WTC11 (cell line): ENCODE measurements at regions not wholly inside any gene's neighbourhood (a gene's known extent, or its start where the extent isn't known, plus 50 kb on each side); places are given as distances from the start of the nearest gene placed in this dataset.

Experiments
- ATAC-seq: fragments of 200-7000 bp; cut with Tn5 transposase; 2 replicates; pipeline ENCODE4 v1.10.0; 2021; ENCODE audit warnings: mild to moderate bottlenecking, moderate library complexity
- CTCF ChIA-PET: fragments of 300-600 bp; sonication (Branson Sonifier 250); formaldehyde crosslinking; loops from one replicate; lab custom pipeline; 2021; ENCODE audit warnings: antibody characterized with exemption; lab: Charles Lee
- POLR2A ChIA-PET: fragments of 350-600 bp; sonication (Branson Sonifier 250); formaldehyde crosslinking; loops from one replicate; lab custom pipeline; 2021; ENCODE audit warnings: antibody characterized with exemption; lab: Charles Lee
- DNase-seq: peaks from one replicate; pipeline ENCODE4 v3.0.0; 2021; ENCODE audit warnings: low spot score
- H3K27ac Mint-ChIP-seq: 2 replicates; pipeline ENCODE4 v1.8.0; 2021; ENCODE audit warnings: mixed read lengths
- H3K27me3 Mint-ChIP-seq: 2 replicates; pipeline ENCODE4 v1.8.0; 2021; ENCODE audit warnings: low read depth, mild to moderate bottlenecking, moderate library complexity, mixed read lengths
- H3K36me3 Mint-ChIP-seq: 2 replicates; pipeline ENCODE4 v1.8.0; 2021; ENCODE audit warnings: mixed read lengths
- H3K4me1 Mint-ChIP-seq: 2 replicates; pipeline ENCODE4 v1.8.0; 2022; ENCODE audit warnings: mixed read lengths
- H3K4me3 Mint-ChIP-seq: 2 replicates; pipeline ENCODE4 v1.8.0; 2021; ENCODE audit warnings: mild to moderate bottlenecking, moderate library complexity, mixed read lengths
- H3K9me3 Mint-ChIP-seq: 2 replicates; pipeline ENCODE4 v1.8.0; 2021; ENCODE audit warnings: mixed read lengths
- AR ChIP-seq: fragments of 250-450 bp; sonication (Bioruptor Pico); IDR thresholded peaks from 2 replicates; pipeline ENCODE4 v1.9.0; 2021; ENCODE audit warnings: mild to moderate bottlenecking
- E2F1 ChIP-seq: sonication (generic); formaldehyde crosslinking; IDR thresholded peaks from 2 replicates; pipeline ENCODE4 v1.8.0; 2022; ENCODE audit warnings: mild to moderate bottlenecking, missing genetic modification reagents
- GABPB1 ChIP-seq: sonication (generic); formaldehyde crosslinking; IDR thresholded peaks from 2 replicates; pipeline ENCODE4 v1.8.1; 2023; ENCODE audit warnings: mild to moderate bottlenecking, missing genetic modification reagents
- GRHL2 ChIP-seq: fragments of 250-450 bp; sonication (Bioruptor Pico); IDR thresholded peaks from 2 replicates; pipeline ENCODE4 v1.8.0; 2022; ENCODE audit warnings: mild to moderate bottlenecking, moderate library complexity; ENCODE audit not compliant: insufficient replicate concordance, severe bottlenecking
- JUN ChIP-seq: sonication (generic); formaldehyde crosslinking; IDR thresholded peaks from 2 replicates; pipeline ENCODE4 v1.8.0; 2023; ENCODE audit warnings: mild to moderate bottlenecking, missing genetic modification reagents
- MLX ChIP-seq: sonication (generic); formaldehyde crosslinking; IDR thresholded peaks from 2 replicates; pipeline ENCODE4 v1.8.1; 2023; ENCODE audit warnings: mild to moderate bottlenecking, missing genetic modification reagents, moderate library complexity
- NR1H2 ChIP-seq: sonication (generic); formaldehyde crosslinking; IDR thresholded peaks from 2 replicates; pipeline ENCODE4 v1.9.0; 2021; ENCODE audit warnings: mild to moderate bottlenecking, moderate library complexity, missing genetic modification reagents
- NR3C1 ChIP-seq: sonication (generic); formaldehyde crosslinking; conservative IDR thresholded peaks from 2 replicates; pipeline ENCODE4 v1.8.1; 2023; ENCODE audit warnings: low read depth, mild to moderate bottlenecking, missing genetic modification reagents
- PRDM15 ChIP-seq: sonication (generic); formaldehyde crosslinking; IDR thresholded peaks from 2 replicates; pipeline ENCODE4 v1.8.0; 2022; ENCODE audit warnings: missing genetic modification reagents
- RELA ChIP-seq: sonication (generic); formaldehyde crosslinking; IDR thresholded peaks from 2 replicates; pipeline ENCODE4 v1.8.1; 2022; ENCODE audit warnings: missing genetic modification reagents, mild to moderate bottlenecking, borderline replicate concordance
- RORB ChIP-seq: fragments of 250-450 bp; sonication (Bioruptor Pico); IDR thresholded peaks from 2 replicates; pipeline ENCODE4 v1.9.0; 2021; ENCODE audit warnings: mild to moderate bottlenecking
- SOX15 ChIP-seq: fragments of 250-450 bp; sonication (Bioruptor Pico); IDR thresholded peaks from 2 replicates; pipeline ENCODE4 v1.9.0; 2021; ENCODE audit warnings: mild to moderate bottlenecking
- TP53 ChIP-seq: sonication (generic); formaldehyde crosslinking; IDR thresholded peaks from 2 replicates; pipeline ENCODE4 v1.8.1; 2023; ENCODE audit warnings: mild to moderate bottlenecking, missing genetic modification reagents
- USF2 ChIP-seq: sonication (generic); formaldehyde crosslinking; IDR thresholded peaks from 2 replicates; pipeline ENCODE4 v1.8.1; 2023; ENCODE audit warnings: mild to moderate bottlenecking, missing genetic modification reagents, moderate library complexity
- ZNF121 ChIP-seq: sonication (generic); formaldehyde crosslinking; IDR thresholded peaks from 2 replicates; pipeline ENCODE4 v1.8.0; 2023; ENCODE audit warnings: missing genetic modification reagents
- ZNF317 ChIP-seq: sonication (generic); formaldehyde crosslinking; IDR thresholded peaks from 2 replicates; pipeline ENCODE4 v1.8.1; 2023; ENCODE audit warnings: low read depth, mild to moderate bottlenecking, moderate library complexity, missing genetic modification reagents, borderline replicate concordance

GRCh38 chr12:5269846-5270245 lies 162.1 kb upstream of the NTF3 start (continued):
- TF ChIP-seq PRDM15 (CRISPR knock-in tag) = no peak
- no peak for TF ChIP-seq SOX15
- no peak for TF ChIP-seq GRHL2 (CRISPR knock-in tag)
- TF ChIP-seq RORB (CRISPR knock-in tag) = no peak

- H3K36me3 Mint-ChIP-seq = peaks cover 10% of the 10 kb centered on the region; the same call in 1 of the 2 replicates
- H3K4me3 Mint-ChIP-seq = no peak overlapping the region
- no peaks in the 10 kb centered on the region for H3K27me3 Mint-ChIP-seq
- CTCF ChIA-PET = no interaction called here
- TF ChIP-seq NR3C1 (CRISPR knock-in tag) (no peak), RORB (CRISPR knock-in tag) (no peak), GABPB1 (no peak), TP53 (CRISPR knock-in tag) (no peak), ZNF317 (CRISPR knock-in tag) (no peak), RELA (no peak), E2F1 (CRISPR knock-in tag) (no peak), AR (CRISPR knock-in tag) (no peak), NR1H2 (CRISPR knock-in tag) (no peak), USF2 (CRISPR knock-in tag) (no peak), JUN (CRISPR knock-in tag) (no peak), MLX (CRISPR knock-in tag) (no peak), GRHL2 (CRISPR knock-in tag) (no peak), ZNF121 (no peak)
- TF ChIP-seq, all 79 proteins: peak for 0
- POLR2A ChIA-PET = no interaction called here
- H3K4me1 Mint-ChIP-seq = peaks cover 14% of the 10 kb centered on the region
- ATAC-seq = no peak
- no peak overlapping the region for H3K27ac Mint-ChIP-seq
- H3K9me3 Mint-ChIP-seq = peaks cover 11% of the 10 kb centered on the region
- no peak for DNase-seq
Measured at GRCh38 chr12:5272018-5272785, 159.7 kb upstream of the NTF3 start.
